Adrenal gland (tissue), 5 donors: ENCODE measurements at regions not wholly inside any gene's neighbourhood (a gene's known extent, or its start where the extent isn't known, plus 50 kb on each side); places are given as distances from the start of the nearest gene placed in this dataset.

ENCODE experiments used
- POLR2A ChIP-seq, 2 donors: fragments of 450-650 bp; IDR thresholded peaks; one replicate each; pipeline ENCODE4 v1.6.1; 2017; ENCODE audit warnings: antibody characterized with exemption in 2 of 2, mild to moderate bottlenecking in 2 of 2, moderate library complexity in 1 of 2
- TF ChIP-seq, protein P1 (sequence below), 6 experiments: fragments of 450-650 bp in 4 of 6; fragments of 200-600 bp in 2 of 6; sonication (generic) in 1 of 6; IDR thresholded peaks; 1 replicate in 5 of 6; 2 replicates in 1 of 6; pipeline versions ENCODE4 v1.5.1 to v1.8.0; 2016 to 2021; ENCODE audit warnings: antibody characterized with exemption in 6 of 6, mild to moderate bottlenecking in 2 of 6, moderate library complexity in 1 of 6
- donor health status: DM: no; HTN: no; CAD: no.

DNA sequence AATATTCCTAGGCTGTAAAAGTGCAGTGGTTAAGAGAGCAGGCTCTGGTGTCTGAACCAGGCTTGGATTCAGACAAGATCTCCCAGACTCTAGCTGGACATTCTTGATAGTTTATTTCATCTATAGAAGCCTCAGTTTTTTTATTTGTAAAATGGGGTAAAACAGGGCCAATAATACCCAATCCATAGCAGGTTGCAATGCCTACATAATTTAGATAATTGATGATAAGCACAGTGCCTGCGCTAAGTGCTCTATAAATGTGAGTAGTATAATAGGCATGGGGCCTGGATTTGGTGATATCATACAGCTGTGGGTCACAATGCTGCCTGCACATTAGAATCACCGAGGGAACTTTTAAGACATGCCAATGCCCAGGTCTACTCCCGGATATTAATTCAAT, 603.5 kb downstream of the ISL1 start:
- TF ChIP-seq, protein P1, sequence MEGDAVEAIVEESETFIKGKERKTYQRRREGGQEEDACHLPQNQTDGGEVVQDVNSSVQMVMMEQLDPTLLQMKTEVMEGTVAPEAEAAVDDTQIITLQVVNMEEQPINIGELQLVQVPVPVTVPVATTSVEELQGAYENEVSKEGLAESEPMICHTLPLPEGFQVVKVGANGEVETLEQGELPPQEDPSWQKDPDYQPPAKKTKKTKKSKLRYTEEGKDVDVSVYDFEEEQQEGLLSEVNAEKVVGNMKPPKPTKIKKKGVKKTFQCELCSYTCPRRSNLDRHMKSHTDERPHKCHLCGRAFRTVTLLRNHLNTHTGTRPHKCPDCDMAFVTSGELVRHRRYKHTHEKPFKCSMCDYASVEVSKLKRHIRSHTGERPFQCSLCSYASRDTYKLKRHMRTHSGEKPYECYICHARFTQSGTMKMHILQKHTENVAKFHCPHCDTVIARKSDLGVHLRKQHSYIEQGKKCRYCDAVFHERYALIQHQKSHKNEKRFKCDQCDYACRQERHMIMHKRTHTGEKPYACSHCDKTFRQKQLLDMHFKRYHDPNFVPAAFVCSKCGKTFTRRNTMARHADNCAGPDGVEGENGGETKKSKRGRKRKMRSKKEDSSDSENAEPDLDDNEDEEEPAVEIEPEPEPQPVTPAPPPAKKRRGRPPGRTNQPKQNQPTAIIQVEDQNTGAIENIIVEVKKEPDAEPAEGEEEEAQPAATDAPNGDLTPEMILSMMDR (IDR thresholded peaks at IDR 0.05), result no peak
- TF ChIP-seq POLR2A (IDR thresholded peaks at IDR 0.05), result no peak
